Hippocampal formation (tissue), 2 donors: ENCODE measurements at regions not wholly inside any gene's neighbourhood (a gene's known extent, or its start where the extent isn't known, plus 50 kb on each side); places are given as distances from the start of the nearest gene placed in this dataset.
"Not testable (repeated sequence)": the region's sequence is repeated elsewhere in the genome, so short reads cannot be mapped to it uniquely, and the experiment has no call there.

Source experiments
- DNase-seq, 2 donors: peaks; one replicate each; lab custom pipeline; 2025; lab: John Stamatoyannopoulos, UW

DNA sequence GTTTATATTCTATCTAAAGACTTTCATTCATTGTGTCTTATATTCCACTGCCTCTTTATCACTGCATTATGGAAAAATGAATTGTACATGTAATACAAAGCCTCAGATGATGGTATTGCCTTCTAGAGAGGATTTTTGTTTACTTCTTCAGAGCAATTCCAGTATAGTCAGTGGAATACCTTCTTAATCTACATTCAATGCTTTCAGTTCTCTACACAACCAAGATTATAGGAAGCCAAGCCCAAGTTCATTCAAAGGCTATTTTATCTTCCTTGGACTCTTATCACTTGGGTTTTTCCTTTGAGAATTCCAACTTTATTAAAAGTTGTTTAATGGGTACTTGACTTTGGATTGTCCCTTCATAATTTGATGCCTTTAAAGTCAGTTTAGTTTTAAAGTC, 1971.0 kb upstream of the FLRT2 start:
- no peak for DNase-seq

- no peak for DNase-seq
Observed at GRCh38 chr14:83559721-83560120, 1970.2 kb upstream of the FLRT2 start.

DNA sequence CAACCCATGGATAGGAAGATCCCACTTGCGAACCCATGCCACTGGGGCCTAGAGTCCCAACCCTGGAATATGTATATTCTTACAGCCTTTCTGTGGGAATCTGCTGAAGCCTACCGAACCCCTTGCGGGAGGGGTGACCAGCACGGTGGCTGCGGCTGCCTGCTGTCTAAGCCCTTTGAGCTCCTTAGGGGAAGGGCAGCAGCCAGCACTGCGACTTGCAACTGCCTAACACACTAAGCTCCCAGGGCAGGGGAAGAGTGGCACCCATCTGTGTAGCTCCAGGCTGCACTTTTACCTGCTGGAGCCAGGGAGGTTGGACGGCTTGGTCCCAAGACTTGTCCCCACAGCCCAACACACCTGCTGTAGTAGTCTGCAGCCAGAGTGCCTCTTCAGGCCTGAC, 1968.7 kb upstream of the FLRT2 start:
- no peak for DNase-seq

- no peak for DNase-seq
Observed at GRCh38 chr14:83566567-83566966, 1963.4 kb upstream of the FLRT2 start.

DNA sequence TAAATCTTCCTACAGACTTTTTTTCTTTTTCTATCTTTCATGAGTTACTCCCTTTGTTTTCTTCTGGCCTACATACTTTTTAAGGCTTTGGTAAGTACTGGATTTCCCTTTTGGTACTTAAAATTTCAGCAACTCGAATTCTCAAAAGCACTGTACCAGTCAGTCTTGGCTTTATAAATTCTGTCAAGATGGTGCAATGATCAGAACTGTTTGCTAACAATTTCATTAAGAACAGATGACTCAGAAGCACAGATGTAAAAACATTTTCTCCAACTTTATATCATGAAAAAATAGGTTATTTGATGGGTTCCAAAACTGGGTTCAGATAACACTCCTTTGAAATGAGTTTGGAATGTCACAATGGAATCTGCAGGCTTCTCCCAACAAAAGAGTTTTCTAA, 1961.8 kb upstream of the FLRT2 start:
- no peak for DNase-seq

- DNase-seq: no peak
Observed at GRCh38 chr14:83575301-83575700, 1954.6 kb upstream of the FLRT2 start.

GRCh38 chr14:83583201-83583600, 1946.7 kb upstream of the FLRT2 start:
- DNase-seq: no peak

DNA sequence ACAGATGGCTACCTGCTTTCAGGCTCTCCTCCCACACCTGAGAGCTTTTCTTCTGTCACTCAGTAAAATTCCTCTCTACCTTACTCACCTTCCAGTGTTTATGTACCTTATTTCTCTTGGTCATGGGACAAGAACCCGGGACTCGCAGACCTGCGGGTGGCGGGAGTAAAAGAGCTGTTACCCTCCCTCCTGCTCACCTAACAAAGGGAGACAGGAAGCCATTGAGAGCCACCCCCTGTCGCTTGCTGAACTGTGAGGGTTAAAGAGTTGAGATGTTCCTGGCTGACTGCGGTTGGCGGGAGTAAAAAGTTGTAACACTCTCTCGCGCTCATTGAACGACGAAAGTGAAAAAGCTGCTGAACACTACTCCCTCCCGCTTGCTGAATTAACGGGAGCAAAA, 1935.1 kb upstream of the FLRT2 start:
- no peak for DNase-seq

DNA sequence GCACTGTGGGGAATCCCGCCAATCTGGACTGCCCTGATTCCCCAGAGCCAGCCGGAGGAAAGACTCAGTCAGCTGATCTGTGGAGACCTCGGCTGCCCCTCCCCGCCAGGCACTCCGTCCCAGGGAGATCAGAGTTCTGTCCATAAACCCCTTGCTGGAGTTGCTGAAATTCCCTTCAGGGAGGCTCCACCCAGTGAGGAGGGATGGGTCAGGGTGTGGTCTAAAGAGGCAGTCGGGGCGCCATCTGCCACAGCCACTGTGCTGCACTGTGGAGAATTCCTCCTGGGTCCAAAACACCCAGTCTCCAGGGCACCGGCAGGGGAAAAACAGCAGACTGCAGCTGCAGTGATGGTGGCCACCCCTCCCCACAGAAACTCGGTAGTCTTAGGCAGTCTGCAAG, 1922.3 kb upstream of the FLRT2 start:
- DNase-seq: no peak

DNA sequence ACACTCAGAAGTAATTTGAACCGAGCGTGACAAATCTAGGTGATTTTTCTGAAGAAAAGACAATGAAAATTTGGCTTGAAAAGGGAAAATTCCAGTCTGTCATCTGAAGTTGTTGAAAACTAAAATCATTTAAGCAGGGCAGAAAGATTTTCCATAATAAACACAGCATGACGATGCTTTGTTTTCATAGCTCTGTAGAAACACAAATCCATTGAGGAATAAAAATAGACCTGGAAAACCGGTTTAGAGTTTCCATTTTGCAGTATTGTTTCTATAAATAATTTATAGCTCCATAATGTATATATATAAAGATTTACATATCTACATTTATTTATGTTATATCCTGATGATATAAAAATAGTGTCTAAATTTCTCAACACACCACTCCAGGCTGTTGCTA, 1918.5 kb upstream of the FLRT2 start:
- no peak for DNase-seq

DNA sequence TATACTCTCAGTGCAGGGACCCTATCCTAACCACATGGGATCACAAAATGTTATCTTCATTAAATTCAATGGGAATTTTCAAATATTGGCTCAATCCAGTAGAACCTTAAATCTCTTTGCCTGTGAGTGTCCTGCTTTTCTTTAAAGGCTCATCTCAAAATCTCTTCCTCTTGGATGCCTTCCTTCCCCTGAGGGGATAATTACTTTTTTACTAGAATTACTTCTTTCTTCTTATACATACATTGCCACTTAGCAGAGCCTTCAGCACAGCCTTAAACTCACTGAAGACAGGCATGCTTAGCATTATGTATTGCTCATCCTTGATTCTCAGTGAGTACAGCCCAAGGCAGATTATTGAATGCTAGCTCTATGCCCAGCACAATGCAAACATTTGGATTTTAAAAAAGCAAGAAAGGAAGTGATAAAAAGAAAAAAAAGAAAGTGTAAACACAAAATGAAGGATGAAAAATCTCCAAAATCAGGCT, 1918.0 kb upstream of the FLRT2 start:
- no peak for DNase-seq

GRCh38 chr14:83614956-83615355, 1915.0 kb upstream of the FLRT2 start:
- DNase-seq: no peak

DNA sequence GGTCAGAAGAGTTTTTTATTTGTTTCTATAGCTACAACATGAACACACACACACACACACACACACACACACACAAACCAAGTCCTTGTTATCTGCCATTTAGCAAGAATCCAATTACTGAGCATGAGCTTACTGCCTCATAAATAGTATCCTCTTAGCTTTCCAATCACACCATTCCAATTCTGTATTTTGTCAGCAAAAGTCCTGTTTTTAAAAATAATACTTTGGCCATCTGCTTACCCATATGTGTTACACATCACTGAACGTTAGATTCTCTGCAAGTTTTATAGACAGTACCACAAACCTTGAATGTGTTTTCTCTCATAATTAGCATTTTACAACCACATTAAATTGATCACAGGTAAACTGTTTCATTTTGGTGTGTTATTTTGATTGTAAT, 1905.4 kb upstream of the FLRT2 start:
- no peak for DNase-seq

GRCh38 chr14:83632375-83632774, 1897.6 kb upstream of the FLRT2 start:
- DNase-seq: no peak

GRCh38 chr14:83638748-83639504, 1891.0 kb upstream of the FLRT2 start:
- no peak for DNase-seq

- not testable (repeated sequence) for DNase-seq
Observed at GRCh38 chr14:83639505-83639875, 1890.5 kb upstream of the FLRT2 start.

DNA sequence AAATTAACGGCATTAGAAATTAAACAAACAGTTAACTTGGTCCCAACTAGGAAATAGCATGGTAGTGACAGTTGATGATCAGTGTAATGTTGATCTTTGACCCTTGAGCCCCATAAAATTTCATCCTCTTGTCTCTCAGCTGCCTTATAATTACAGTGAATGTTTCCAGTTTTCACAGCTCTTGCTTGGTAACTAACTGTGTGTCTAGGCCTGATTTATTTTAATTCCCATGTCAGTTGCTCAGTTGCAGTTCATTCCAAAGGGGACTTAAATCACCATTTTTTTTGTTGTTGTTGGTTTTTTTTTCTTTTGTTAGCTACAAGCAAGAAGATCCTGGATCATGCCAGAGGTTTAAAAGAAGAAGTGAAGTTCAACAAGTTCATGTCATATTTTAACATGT, 1883.7 kb upstream of the FLRT2 start:
- DNase-seq: no peak

DNA sequence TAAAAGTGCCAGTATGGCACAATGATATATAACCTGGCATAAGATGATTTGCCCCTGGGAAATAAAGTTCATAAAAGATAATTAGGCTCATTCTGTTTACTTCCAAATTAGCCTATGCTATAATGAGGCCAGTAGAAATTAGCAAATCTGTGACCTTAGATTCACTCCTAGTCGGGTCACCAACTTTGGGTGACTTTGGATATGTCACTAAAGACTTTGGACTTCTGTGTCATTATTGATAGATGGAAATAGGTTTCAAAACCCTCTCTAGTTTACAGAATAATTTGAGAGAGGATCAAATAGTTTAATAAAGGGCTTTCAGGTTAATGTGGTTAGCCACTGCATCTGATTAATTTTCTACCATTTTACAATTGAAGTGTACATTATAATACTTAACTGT, 1869.3 kb upstream of the FLRT2 start:
- no peak for DNase-seq

DNA sequence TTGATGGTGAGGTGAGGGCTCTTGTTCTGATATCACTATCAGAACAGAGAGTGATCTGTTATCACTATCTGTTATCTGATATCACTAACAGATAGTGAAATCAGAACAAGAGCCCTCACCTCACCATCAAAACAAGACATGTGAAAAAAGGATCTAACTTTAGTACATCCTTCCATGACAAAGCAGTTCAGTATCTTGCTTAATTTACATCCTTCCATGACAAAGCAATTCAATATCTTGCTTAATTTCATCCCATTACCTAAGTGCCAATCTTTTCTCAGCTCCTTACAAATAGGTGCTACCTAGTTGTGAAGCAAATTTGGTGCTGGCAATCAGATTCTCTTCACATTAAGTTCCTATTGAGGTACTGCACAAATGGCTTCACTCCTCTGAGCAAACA, 1865.6 kb upstream of the FLRT2 start:
- no peak for DNase-seq

DNA sequence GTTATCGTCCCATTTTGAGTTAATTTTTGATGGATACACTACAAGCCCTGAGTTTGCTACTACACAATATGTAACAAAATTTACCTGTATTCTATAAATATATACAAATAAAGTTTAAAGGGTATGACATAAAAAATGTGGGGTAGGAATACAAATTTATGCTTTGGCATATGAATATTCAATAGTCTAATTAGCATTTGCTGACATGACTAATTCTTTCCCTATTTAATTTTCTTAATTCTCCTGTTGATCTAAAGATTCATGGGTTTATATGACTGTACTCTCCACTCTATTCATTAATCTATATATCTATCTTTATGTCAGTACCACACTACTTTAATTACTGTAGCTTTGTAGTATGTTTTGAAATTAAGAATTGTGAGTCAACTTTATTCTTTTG, 1840.7 kb upstream of the FLRT2 start:
- DNase-seq: no peak

DNA sequence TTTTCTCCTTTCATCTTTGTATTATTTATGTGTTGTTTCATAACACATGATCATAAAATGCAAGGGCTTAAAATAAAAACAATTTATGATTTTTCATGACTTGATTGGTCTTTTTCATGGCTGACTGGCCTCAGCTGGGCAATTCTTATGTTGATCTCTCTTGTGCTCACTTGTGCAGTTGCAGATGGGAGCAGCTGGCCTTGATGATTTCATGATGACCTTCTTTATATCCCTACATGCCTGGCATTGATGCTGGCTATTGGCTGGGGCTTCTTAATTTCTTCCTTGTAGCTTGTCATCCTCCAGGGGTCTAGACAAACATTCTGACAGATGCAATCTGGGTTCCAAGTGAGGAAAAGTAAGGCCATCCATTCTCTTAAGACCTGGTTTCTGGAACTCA, 1832.8 kb upstream of the FLRT2 start:
- no peak for DNase-seq

GRCh38 chr14:83702619-83703018, 1827.3 kb upstream of the FLRT2 start:
- no peak for DNase-seq

DNA sequence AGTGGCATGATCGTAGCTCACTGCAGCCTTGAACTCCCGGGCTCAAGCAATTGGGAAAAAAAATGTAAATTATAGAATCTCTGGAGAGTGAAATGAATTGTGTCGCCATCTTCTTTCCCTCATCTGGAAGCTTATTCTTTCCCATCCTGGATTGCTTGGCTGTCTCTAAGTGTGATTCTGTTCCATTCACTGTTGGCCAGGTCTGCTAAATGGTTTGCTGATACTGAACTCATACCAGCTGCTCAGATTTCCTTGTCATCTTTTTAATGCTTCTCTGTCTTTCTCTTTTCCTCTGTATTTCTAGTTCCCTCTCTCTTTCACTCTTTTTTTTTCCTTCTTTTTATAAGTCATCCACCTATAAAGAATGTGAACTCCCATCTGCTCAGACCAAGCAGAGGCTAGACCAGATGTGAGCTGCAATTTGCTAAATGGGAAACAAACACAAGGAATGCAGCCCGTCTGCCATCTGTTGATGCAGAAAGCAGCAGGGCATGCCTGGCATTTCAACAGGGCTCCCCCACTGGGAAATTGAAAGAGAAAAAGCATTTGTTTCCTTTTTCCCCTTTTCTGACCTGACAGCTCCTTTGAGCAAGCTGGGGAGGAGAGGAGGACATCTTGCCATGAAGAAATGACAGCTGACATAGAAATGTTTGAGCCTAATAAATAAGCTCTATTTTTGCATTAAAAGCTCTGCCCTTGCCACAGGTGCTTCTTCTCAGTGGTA, 1823.6 kb upstream of the FLRT2 start:
- no peak for DNase-seq

- no peak for DNase-seq
Observed at GRCh38 chr14:83707056-83707455, 1822.9 kb upstream of the FLRT2 start.
